IPS-NIHi7 (cell line): ENCODE measurements at regions not wholly inside any gene's neighbourhood (a gene's known extent, or its start where the extent isn't known, plus 50 kb on each side); places are given as distances from the start of the nearest gene placed in this dataset.

ENCODE experiments used
- DNase-seq: peaks from one replicate; pipeline ENCODE4 v3.0.0; 2012; ENCODE audit warnings: mixed read lengths; ENCODE audit errors: extremely low spot score

- DNase-seq = no peak
Observed at GRCh38 chr3:67798412-67798811, 144.0 kb upstream of the SUCLG2 start.

DNA sequence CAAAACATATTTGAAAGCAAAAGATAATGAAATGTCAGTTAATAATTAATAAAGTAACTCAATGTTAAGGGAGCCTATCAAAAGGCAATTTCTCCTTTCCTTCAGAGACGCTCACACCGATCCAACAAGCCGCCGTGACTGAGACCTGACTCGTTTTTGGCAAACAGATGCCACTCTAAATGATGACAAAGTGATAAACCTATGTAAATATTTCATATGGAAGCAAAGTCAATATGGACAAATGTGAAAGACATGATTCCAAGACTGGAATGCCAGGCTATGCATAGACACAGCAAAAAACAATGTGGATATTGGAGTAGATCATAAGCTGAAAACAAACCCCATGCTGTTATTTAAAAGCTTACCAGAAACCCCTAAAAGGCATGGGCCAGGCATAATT is 137.2 kb upstream of the SUCLG2 start:
- DNase-seq = no peak

DNA sequence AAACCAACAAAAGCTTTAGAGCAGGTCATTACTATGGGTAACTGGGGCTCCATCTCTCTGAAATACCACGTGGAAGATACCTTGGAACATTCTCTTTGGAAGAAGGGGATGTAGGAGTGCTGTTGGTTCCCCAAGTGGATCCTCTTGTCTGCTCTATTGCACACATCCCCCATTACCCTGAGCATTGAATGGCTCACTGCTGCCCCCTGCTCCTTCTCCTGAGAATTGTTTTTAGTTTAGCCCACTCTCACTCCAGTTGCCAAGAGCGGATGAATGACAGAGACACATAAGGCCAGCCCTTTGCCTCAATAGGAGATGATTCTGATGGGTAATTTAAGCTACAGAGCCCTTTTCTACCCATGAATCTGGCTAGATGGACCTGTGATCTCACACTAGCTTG is 135.6 kb upstream of the SUCLG2 start:
- peak; percentile 83 for DNase-seq

DNA sequence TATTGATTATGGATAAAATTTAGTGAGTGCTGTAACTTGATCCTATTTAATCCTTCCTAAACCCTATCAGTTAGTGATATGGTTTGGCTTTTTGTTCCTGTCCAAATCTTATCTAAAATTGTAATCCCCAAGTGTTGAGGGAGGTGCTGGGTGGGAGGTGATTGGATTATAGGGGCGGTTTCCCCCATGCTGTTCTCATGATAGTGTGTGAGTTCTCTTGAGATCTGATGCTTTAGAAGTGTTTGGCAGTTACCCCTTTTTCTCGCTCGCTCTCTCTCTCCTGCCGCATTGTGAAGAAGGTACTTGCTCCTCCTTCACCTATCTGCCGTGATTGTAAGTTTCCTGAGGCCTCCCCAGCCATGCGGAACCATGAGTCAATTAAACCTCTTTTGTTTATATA is 134.0 kb upstream of the SUCLG2 start:
- no peak for DNase-seq

DNA sequence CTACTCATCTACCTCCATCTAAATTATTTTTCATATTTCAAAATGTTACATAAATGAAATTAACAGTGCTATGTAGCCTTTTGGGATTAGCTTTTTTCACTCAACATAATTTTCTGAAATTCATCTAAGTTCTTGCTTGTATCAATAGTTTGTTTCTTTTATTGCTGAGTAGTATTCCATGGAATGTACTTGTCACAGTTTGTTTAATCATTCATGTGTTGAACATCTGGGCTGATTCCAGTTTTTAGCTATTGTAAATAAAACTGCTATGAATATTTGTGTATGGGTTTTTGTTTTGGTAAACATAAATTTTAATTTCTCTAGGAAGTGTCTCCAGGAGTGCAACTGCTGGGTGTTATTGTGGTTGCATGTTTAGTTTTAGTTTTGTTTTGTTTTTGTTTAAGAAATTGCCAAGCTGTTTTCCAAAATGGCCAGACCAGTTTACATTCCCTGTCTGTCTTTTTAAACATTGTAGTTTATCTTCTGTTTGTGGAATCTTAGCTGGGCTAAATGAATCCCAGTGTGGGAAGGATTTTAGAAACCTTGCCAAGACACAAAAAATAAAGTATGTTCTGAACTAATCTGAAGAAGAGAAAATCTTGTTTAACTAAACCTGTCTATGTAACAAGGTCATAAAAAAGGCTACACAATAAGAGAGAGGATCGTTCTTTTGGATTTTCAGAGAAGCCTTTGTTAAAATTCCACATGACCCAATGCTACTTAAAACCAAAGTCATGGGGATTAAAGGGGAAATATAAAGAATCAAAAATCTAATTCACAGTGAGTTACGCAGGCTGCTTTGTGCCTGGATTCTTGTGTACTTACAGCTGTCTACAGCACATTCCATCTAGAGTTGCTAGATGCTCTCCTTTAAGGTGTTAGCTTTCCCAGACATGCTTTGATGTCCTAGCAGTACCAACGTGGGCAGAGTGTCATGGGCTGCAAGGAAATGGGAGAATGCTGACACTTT is 129.2 kb upstream of the SUCLG2 start:
- no peak for DNase-seq

GRCh38 chr3:67781871-67782270 is 127.5 kb upstream of the SUCLG2 start:
- no peak for DNase-seq

DNA sequence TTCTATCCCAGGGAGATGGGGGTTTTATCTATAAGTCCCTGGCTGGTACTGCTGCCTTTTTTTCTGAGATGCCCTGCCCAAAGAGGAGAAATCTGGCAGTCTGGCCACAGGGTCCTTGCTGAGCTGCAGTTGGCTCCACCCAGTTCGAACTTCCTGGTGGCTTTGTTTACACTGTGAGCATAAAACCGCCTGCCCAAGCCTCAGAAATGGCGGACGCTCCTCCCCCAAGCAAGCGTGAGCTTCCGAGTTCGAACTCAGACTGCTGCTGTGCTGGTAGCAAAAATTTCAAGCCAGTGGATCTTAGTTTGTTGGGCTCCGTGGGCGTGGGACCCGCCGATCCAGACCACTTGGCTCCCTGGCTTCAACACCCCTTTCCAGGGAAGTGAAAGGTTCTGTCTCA is 126.8 kb upstream of the SUCLG2 start:
- no peak for DNase-seq

DNA sequence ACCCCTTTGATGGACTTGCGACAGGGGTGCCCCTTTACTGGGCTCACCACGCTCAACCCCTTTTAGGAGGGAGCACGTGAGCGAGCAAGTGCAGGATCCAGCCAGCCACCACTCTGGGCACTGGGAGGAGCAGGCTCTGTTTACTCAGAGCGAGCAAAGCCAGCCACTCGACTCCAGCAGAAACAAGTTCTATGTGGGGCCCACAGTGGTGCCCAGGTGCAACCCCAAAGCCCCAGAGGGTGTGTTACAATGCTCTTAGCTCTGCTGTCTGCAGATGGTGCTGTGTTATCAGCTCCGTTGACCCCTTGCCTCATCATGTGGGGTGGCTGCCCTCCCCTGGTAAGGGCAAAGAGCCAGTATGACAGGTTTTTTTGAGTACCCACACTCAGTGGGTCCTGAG is 120.3 kb upstream of the SUCLG2 start:
- DNase-seq = no peak

- DNase-seq = no peak
Observed at GRCh38 chr3:67765575-67765974, 111.2 kb upstream of the SUCLG2 start.

DNA sequence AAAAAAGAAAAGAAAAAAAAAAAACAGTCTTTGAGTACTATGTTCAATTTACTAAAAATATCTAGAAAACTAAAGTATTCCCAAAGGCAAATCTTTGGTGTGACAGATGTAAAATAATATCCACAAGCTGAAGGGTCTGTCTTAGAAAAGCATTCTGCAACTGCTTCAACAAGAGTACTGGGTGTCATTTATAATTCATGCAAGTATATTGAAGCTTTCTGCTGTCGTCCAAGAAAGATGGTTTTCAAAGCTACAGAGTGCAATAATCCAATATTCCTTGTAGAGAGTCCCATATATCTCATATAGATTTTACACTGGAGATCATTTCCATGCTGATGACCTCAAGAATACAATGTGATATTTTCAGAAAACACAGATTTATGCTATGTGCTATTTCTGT is 90.9 kb upstream of the SUCLG2 start:
- DNase-seq = no peak

DNA sequence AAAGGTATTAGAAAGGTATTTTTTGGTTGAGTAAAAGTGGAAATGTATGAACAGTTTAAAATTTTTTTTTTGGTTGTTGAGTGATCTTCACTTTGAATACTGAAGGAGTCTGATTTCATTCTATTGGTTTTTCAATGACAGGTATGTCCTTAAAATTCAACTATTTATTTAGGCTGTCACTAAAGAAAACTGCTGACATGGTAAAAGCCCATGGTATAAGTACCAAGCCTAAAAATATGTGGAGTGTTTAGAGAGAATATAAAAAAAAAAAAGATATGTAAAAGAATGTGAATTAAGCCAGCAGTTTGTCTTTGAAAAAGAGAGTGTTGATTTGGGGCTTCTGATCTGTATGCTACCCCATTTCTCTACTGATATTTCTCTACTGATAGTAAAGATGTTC is 90.3 kb upstream of the SUCLG2 start:
- DNase-seq = no peak

GRCh38 chr3:67739851-67740250 is 85.4 kb upstream of the SUCLG2 start:
- DNase-seq = no peak

DNA sequence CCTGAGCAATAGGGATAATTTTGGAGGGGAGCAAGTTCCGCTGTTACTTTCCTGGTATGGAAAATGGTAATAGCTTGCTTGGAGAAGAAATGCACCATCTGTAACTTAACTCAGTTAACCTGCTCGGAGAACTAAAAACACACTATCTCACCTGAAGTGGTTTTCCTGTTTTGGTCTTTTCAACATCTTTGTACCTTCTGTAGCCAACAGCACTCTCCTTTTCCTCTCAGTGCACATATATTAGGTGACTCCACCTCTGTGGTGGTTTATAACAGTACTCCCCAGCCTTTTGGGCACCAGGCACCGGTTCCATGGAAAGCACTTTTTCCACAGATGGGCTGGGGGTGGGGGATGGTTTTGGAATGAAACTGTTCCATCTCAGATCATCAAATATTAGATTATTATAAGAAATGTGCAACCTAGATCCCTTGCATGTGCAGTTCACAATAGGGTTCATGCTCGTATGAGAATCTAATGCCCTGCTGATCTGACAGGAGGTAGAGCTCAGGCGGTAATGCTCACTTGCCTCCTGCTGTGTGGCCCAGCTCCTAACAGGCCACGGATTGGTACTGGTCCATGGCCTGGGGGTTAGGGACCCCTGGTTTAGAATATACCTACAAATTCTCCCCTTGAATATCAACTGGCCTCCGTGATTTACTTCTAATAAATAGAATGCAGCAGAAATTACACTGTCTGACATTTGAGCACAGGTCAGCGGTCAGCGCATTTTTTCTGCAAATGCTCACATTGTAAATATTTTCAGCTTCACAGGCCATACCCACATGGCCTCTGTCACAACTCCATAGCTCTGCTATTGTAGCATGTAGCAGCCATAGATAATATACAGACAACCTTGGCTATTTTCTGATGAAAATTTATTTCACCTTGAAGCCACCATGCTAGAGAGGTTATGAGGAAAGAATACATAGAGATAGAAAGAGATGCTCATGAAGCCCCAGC is 83.8 kb upstream of the SUCLG2 start:
- DNase-seq = no peak

- no peak for DNase-seq
Observed at GRCh38 chr3:67737140-67737539, 82.7 kb upstream of the SUCLG2 start.

GRCh38 chr3:67733269-67733950 is 79.0 kb upstream of the SUCLG2 start:
- no peak for DNase-seq

- DNase-seq = no peak
Observed at GRCh38 chr3:67724434-67724833, 70.0 kb upstream of the SUCLG2 start.

DNA sequence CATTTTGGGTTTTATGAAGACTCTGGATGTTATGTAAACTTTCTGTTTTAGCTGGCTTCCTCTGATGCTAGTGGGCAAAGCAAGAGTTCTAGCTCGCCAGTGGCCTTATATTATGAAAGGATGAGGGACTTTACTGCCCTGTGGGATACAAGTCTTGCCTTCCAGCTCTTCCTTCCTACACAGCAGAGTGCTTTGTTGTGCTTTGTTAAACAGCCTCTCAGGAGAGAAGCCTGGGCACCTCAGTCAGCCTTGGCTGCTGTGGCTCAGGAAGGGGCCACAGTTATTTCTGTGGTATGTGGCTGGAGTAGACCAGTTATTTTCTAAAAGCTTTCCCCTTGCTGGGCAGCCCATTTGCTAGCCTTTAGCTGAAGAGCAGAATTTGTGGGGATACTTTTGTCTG is 69.5 kb upstream of the SUCLG2 start:
- DNase-seq = no peak

- DNase-seq = no peak
Observed at GRCh38 chr3:67719333-67719732, 64.9 kb upstream of the SUCLG2 start.

DNA sequence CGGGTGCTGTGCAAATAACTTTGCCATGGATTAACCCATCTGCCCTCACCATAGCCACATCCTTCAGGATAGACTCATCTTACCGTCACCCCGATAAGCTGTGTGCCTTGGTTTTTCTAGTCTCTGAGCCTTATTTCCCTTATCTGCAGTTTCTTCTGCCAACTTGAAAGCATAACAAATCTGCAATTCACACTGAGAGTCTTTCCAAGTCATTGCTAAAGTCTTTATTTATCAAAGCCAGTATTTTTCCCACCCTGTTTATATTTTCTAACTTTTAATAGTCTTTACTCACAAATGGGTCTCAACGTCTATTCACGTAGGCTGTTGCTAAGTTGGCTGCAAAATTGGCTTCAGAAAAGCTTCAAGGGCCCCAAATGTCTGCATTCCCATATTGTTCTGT is 61.6 kb upstream of the SUCLG2 start:
- DNase-seq = no peak

DNA sequence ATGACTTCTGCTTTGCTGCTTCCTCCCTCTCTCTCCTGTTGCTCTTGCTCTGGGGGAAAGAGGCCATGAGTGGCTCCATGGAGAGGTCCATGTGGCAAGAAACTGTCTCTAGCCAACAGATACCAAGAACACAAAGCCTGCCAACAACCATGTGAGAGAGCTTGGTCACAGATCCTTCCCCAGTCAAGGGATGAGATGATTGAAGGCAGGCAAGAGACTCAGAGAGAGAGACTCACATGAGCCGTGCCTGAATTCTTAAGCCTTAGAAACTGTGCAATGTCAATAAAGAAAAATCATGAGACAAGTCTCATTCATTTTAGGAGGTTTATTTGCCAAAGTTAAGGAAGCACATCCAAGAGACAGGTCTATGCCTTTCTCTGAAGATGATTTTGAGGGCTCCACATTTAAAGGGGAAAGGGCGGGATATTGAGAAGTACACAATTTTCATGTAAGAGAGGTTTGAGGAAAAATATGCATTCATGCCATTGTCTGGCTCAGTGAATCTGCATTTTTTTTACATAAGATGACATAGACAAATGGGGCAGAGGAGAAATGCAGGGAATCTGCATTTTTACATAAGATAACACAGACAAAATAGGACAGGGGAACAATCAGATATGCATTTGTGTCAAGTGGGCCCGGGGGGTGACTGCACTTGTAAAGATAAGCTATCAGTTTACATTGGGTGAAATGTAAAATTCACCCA is 59.5 kb upstream of the SUCLG2 start:
- DNase-seq = no peak

DNA sequence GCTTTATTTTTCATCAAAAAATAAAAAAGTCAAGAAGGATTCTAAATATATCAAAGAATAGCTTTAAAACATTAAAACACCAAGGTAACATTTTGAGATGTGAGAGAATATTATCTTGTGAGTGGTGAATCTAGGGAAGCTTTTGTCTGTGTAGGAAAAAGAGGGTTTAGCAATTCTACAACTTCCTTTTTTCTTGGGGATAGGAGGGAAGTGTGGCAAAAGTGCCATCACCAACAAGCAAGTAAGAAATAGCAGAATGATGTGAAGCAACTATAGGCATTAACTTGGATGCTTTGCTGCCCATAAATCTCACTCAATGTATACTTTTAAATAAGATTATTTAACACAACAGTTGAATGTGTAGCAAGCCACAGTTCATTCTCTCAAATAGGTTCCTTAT is 57.8 kb upstream of the SUCLG2 start:
- DNase-seq = no peak
